Panc1 (cell line): ENCODE measurements at regions not wholly inside any gene's neighbourhood (a gene's known extent, or its start where the extent isn't known, plus 50 kb on each side); places are given as distances from the start of the nearest gene placed in this dataset.

Experiments used
- POLR2AphosphoS5 ChIP-seq: IDR thresholded peaks from 2 replicates; pipeline ENCODE4 v1.6.1; 2012; ENCODE audit warnings: mild to moderate bottlenecking, low read depth, low read length, moderate library complexity
- SIN3A ChIP-seq: IDR thresholded peaks from 2 replicates; pipeline ENCODE4 v1.6.1; 2012; ENCODE audit warnings: low read depth, mild to moderate bottlenecking, low read length, moderate library complexity, borderline replicate concordance; ENCODE audit not compliant: insufficient read depth
- TCF7L2 ChIP-seq: IDR thresholded peaks from 2 replicates; pipeline ENCODE4 v1.6.1; 2011; ENCODE audit warnings: mild to moderate bottlenecking, low read depth, low read length, inconsistent platforms
- TF ChIP-seq, protein P1 (sequence below): fragments of 450-650 bp; IDR thresholded peaks from 2 replicates; pipeline ENCODE4 v1.5.1; 2017; ENCODE audit warnings: mild to moderate bottlenecking

DNA sequence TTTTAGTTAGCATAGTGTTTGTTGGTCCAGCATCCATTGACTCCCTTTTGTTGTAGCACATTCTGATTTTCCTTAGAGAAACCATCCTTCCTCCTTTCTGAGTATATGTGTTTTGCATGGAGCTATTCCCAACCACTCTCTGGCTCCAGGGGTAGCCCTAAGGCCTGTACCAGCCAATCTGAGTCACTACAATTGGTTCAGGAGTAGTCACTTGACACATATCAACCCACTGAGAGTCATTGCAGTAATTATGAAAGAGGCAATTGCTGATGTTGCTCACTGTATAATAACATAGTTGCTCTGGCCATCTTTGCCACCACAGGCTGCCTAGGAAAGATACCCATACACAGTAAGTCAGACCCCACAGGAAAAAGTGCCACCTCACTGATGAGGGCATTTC is 71.2 kb upstream of the GRID2 start:
- TF ChIP-seq, protein P1, sequence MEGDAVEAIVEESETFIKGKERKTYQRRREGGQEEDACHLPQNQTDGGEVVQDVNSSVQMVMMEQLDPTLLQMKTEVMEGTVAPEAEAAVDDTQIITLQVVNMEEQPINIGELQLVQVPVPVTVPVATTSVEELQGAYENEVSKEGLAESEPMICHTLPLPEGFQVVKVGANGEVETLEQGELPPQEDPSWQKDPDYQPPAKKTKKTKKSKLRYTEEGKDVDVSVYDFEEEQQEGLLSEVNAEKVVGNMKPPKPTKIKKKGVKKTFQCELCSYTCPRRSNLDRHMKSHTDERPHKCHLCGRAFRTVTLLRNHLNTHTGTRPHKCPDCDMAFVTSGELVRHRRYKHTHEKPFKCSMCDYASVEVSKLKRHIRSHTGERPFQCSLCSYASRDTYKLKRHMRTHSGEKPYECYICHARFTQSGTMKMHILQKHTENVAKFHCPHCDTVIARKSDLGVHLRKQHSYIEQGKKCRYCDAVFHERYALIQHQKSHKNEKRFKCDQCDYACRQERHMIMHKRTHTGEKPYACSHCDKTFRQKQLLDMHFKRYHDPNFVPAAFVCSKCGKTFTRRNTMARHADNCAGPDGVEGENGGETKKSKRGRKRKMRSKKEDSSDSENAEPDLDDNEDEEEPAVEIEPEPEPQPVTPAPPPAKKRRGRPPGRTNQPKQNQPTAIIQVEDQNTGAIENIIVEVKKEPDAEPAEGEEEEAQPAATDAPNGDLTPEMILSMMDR: no peak
- TF ChIP-seq POLR2AphosphoS5 (no peak), SIN3A (no peak), TCF7L2 (no peak)
